ENCODE measurements at regions not wholly inside any gene's neighbourhood (a gene's known extent, or its start where the extent isn't known, plus 50 kb on each side); places are given as distances from the start of the nearest gene placed in this dataset.
A peak's percentile ranks its signal among the peaks of the same experiment; 100 is the strongest.

DNA sequence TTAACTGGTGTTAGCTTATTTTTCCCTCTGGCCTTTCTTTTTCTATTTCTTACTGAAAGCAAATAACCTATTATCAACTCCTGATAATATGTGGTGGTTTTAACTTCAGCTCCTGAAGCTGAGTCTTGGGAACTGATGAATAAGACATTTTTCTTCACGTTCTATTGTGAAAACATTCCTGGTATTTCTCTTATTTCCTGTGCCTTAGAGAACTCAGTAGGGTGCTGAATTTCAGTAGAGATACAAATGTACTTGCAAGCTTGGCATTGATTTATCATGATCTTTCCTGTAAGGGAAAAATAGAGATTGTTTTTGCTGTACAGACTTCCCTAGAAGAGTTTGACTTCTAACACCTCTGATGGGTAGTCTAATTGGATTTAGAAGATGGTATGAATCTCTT is 52.8 kb upstream of the DCC start:
- H4K5ac ChIP-seq (ENCODE audit: insufficient read length, low read depth, low read length): no peak overlapping the region
- no peaks in the 10 kb centered on the region for H3K9me3 ChIP-seq (ENCODE audit: control insufficient read depth, low read depth, low read length)
- H2AFZ ChIP-seq (ENCODE audit: low read length): no peak overlapping the region
- H3K79me1 ChIP-seq (ENCODE audit: insufficient read depth, low read depth, low read length, poor library complexity, severe bottlenecking): no peaks in the 10 kb centered on the region
- H3K18ac ChIP-seq (ENCODE audit: insufficient read length, low read depth, low read length): no peak overlapping the region
- H3K4me1 ChIP-seq (ENCODE audit: insufficient read depth, low read length): peaks cover 8% of the 10 kb centered on the region
- no peak overlapping the region for H3K4me2 ChIP-seq (ENCODE audit: insufficient read depth, insufficient read length, low read length)
- H3K4me1 Mint-ChIP-seq: peaks cover 9 to 20% of the 10 kb centered on the region in 2 experiments
- no peak overlapping the region for H3K27ac ChIP-seq (ENCODE audit: insufficient read length, low read depth, low read length)
- no peaks in the 10 kb centered on the region; the same call in 1 of the 2 replicates for H3K27me3 Mint-ChIP-seq (ENCODE audit: low read depth)
- no CpG with 5 or more reads among the region's 1 CpG for WGBS (ENCODE audit: extremely low coverage, insufficient read length, low lambda C conversion rate)
- no peak overlapping the region for H2BK15ac ChIP-seq (ENCODE audit: low read depth, low read length)
- no peaks in the 10 kb centered on the region for H4K20me1 ChIP-seq (ENCODE audit: control insufficient read depth, insufficient read depth, insufficient read length)
- H3K23me2 ChIP-seq (ENCODE audit: insufficient read length, low read depth, low read length, poor library complexity, severe bottlenecking): no peaks in the 10 kb centered on the region
- no peak overlapping the region for H3K14ac ChIP-seq (ENCODE audit: insufficient read depth, low read length)
- no peak overlapping the region for H3K9ac ChIP-seq (ENCODE audit: extremely low read depth, insufficient read length, low read length)
- no peaks in the 10 kb centered on the region for H3K79me2 ChIP-seq (ENCODE audit: insufficient read depth, low read length)
- H3K4me3 Mint-ChIP-seq: no peak overlapping the region
- H3K36me3 Mint-ChIP-seq (ENCODE audit: insufficient read depth in 1 of 3, low read depth in 3 of 3): peaks cover 0 to 2% (median 0%) of the 10 kb centered on the region in 3 experiments; a peak in 1 of 7 replicates
- TF ChIP-seq, protein P1, sequence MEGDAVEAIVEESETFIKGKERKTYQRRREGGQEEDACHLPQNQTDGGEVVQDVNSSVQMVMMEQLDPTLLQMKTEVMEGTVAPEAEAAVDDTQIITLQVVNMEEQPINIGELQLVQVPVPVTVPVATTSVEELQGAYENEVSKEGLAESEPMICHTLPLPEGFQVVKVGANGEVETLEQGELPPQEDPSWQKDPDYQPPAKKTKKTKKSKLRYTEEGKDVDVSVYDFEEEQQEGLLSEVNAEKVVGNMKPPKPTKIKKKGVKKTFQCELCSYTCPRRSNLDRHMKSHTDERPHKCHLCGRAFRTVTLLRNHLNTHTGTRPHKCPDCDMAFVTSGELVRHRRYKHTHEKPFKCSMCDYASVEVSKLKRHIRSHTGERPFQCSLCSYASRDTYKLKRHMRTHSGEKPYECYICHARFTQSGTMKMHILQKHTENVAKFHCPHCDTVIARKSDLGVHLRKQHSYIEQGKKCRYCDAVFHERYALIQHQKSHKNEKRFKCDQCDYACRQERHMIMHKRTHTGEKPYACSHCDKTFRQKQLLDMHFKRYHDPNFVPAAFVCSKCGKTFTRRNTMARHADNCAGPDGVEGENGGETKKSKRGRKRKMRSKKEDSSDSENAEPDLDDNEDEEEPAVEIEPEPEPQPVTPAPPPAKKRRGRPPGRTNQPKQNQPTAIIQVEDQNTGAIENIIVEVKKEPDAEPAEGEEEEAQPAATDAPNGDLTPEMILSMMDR (conservative IDR thresholded peaks at IDR 0.05): no peak
- no peak overlapping the region for H3T11ph ChIP-seq (ENCODE audit: low read length)
- no peak overlapping the region for H2BK5ac ChIP-seq (ENCODE audit: insufficient read length, low read length)
- H3K56ac ChIP-seq (ENCODE audit: insufficient read length, low read depth, low read length): no peak overlapping the region
- H2BK120ac ChIP-seq (ENCODE audit: low read depth, low read length, poor library complexity, severe bottlenecking): no peak overlapping the region
- H3K27me3 ChIP-seq (ENCODE audit: insufficient read depth, low read length): no peaks in the 10 kb centered on the region
- no peak for DNase-seq
- H3K9me3 Mint-ChIP-seq: no peaks in the 10 kb centered on the region
- H2BK12ac ChIP-seq (ENCODE audit: insufficient read length, low read depth, low read length): no peak overlapping the region
- no peak overlapping the region for H4K8ac ChIP-seq (replicated peaks; ENCODE audit: insufficient read length, low read depth, low read length)
- H2AK5ac ChIP-seq (ENCODE audit: insufficient read length, low read length): no peak overlapping the region
- no peak overlapping the region for H2BK20ac ChIP-seq (ENCODE audit: low read depth, low read length, poor library complexity, severe bottlenecking)
- no peak overlapping the region for H3K4ac ChIP-seq (ENCODE audit: low read depth, low read length)
- peak overlapping the region in 1 of 3 experiments; percentile 78; a peak in 2 of 7 replicates for H3K27ac Mint-ChIP-seq
- no peak overlapping the region for H4K91ac ChIP-seq (ENCODE audit: insufficient read length, low read depth, low read length)
- H3K23ac ChIP-seq (ENCODE audit: insufficient read length, low read depth, low read length): no peak overlapping the region
